ENCODE measurements at regions not wholly inside any gene's neighbourhood (a gene's known extent, or its start where the extent isn't known, plus 50 kb on each side); places are given as distances from the start of the nearest gene placed in this dataset.

GRCh38 chr9:10753474-10753873 is 140.7 kb upstream of the PTPRD start:
- no peak for TF ChIP-seq POLR2A (IDR thresholded peaks at IDR 0.05)
- no peak for TF ChIP-seq CTCF (IDR thresholded peaks at IDR 0.05)

Data from heart left ventricle (tissue), 13 donors.